ENCODE measurements at regions not wholly inside any gene's neighbourhood (a gene's known extent, or its start where the extent isn't known, plus 50 kb on each side); places are given as distances from the start of the nearest gene placed in this dataset.

- no peak for DNase-seq
- Mint-ChIP-seq H3K4me3 (ENCODE audit: unreplicated experiment) (no peak overlapping the region), H3K27me3 (ENCODE audit: unreplicated experiment) (peaks cover 2% of the 10 kb centered on the region), H3K4me1 (ENCODE audit: low read depth, unreplicated experiment) (peaks cover 5% of the 10 kb centered on the region), H3K9me3 (ENCODE audit: unreplicated experiment) (no peaks in the 10 kb centered on the region), H3K27ac (ENCODE audit: unreplicated experiment) (no peak overlapping the region), H3K36me3 (ENCODE audit: unreplicated experiment) (no peaks in the 10 kb centered on the region)
- TF ChIP-seq, protein P1, sequence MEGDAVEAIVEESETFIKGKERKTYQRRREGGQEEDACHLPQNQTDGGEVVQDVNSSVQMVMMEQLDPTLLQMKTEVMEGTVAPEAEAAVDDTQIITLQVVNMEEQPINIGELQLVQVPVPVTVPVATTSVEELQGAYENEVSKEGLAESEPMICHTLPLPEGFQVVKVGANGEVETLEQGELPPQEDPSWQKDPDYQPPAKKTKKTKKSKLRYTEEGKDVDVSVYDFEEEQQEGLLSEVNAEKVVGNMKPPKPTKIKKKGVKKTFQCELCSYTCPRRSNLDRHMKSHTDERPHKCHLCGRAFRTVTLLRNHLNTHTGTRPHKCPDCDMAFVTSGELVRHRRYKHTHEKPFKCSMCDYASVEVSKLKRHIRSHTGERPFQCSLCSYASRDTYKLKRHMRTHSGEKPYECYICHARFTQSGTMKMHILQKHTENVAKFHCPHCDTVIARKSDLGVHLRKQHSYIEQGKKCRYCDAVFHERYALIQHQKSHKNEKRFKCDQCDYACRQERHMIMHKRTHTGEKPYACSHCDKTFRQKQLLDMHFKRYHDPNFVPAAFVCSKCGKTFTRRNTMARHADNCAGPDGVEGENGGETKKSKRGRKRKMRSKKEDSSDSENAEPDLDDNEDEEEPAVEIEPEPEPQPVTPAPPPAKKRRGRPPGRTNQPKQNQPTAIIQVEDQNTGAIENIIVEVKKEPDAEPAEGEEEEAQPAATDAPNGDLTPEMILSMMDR (IDR thresholded peaks at IDR 0.05; ENCODE audit: partially characterized antibody, unreplicated experiment) = no peak
Measured at GRCh38 chr4:96356591-96357370, 516.9 kb downstream of the PDHA2 start.

DNA sequence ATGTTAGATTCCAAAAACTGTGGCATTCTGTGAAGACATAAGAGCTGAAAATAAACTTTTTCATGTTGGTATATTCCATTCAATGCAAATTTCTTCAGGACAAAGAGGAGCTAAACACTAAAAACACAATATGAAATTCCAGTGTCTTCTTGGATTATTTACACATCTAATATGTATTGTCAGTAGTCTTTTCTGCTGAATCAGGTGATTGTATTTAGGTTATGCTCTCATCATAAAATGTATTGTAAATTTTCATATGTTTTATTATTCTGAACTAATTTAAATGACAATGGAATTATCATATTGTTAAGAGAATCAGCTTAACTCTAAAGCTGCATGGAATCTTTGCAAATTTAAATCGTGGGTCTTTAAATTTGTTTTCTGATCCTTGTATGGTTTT is 526.7 kb downstream of the PDHA2 start:
- Mint-ChIP-seq H3K9me3 (ENCODE audit: unreplicated experiment) (peaks cover 7% of the 10 kb centered on the region), H3K27ac (ENCODE audit: unreplicated experiment) (no peak overlapping the region), H3K4me3 (ENCODE audit: unreplicated experiment) (no peak overlapping the region), H3K36me3 (ENCODE audit: unreplicated experiment) (peaks cover 6% of the 10 kb centered on the region), H3K27me3 (ENCODE audit: unreplicated experiment) (no peaks in the 10 kb centered on the region), H3K4me1 (ENCODE audit: low read depth, unreplicated experiment) (no peaks in the 10 kb centered on the region)
- TF ChIP-seq, protein P1 (IDR thresholded peaks at IDR 0.05; ENCODE audit: partially characterized antibody, unreplicated experiment) = no peak
- DNase-seq = no peak

DNA sequence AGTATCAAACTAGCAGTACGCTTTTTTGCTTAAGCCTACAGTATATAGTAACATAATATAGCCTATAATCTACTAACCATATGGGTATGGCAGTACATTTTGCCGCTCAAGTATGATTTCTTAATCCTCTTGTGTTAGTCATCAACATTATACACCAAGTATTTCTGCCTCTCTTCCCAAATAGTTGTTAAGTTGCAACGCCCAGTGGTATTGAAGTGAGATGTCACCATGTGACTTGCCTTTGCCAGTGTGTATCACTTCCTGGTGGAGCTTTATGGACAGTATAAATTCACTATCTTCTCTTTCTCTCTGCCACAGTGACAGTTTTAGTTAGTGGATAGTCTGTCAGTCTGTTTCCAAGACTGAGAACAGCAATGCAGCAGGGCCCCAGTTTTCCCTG is 535.5 kb downstream of the PDHA2 start:
- Mint-ChIP-seq H3K4me1 (ENCODE audit: low read depth, unreplicated experiment) (no peaks in the 10 kb centered on the region), H3K4me3 (ENCODE audit: unreplicated experiment) (no peak overlapping the region), H3K36me3 (ENCODE audit: unreplicated experiment) (peaks cover 2% of the 10 kb centered on the region), H3K27ac (ENCODE audit: unreplicated experiment) (no peak overlapping the region), H3K27me3 (ENCODE audit: unreplicated experiment) (no peaks in the 10 kb centered on the region), H3K9me3 (ENCODE audit: unreplicated experiment) (peaks cover 1% of the 10 kb centered on the region)
- TF ChIP-seq, protein P1 (IDR thresholded peaks at IDR 0.05; ENCODE audit: partially characterized antibody, unreplicated experiment) = no peak
- DNase-seq = no peak

DNA sequence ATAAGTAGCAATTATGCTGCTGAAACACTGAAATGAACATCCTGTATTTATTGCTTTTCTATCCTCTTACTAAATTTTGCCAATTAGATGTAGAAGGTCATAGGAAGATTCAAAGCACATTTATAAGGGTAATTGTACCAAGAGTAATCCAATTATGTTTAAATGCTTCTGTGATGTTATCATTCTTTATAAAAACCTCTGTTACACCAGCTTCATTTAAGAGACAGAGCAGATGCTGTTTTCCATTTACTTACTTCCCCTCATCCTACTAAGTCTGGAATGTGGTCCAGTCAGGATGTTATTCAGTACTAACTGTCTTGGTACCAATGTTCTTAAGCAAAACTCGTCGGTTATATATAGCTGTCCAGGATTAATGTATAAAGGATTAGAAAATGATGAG is 539.6 kb downstream of the PDHA2 start:
- Mint-ChIP-seq H3K4me1 (ENCODE audit: low read depth, unreplicated experiment) (no peaks in the 10 kb centered on the region), H3K36me3 (ENCODE audit: unreplicated experiment) (no peaks in the 10 kb centered on the region), H3K4me3 (ENCODE audit: unreplicated experiment) (no peak overlapping the region), H3K27me3 (ENCODE audit: unreplicated experiment) (no peaks in the 10 kb centered on the region), H3K27ac (ENCODE audit: unreplicated experiment) (no peak overlapping the region), H3K9me3 (ENCODE audit: unreplicated experiment) (no peaks in the 10 kb centered on the region)
- TF ChIP-seq, protein P1 (IDR thresholded peaks at IDR 0.05; ENCODE audit: partially characterized antibody, unreplicated experiment) = no peak
- no peak for DNase-seq

DNA sequence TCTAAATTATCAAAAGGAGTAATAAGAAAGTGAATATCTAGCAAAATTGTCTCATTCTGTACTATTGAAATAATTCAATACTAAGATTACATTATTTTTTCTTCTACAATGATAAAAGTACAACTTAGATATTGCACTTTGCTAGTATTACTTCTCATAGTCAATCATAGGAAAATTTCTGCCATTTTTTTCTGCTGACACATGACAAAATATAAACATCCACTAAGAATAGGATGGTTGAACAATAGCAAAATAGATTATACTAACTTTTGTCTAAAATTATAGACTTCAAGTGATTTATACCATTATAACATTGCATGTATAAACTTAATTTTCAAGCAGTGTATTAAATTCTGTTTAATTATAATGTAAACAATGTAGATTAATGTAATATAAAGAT is 540.2 kb downstream of the PDHA2 start:
- H3K9me3 Mint-ChIP-seq (ENCODE audit: unreplicated experiment) = no peaks in the 10 kb centered on the region
- H3K4me3 Mint-ChIP-seq (ENCODE audit: unreplicated experiment) = no peak overlapping the region
- H3K27me3 Mint-ChIP-seq (ENCODE audit: unreplicated experiment) = no peaks in the 10 kb centered on the region
- TF ChIP-seq, protein P1 (IDR thresholded peaks at IDR 0.05; ENCODE audit: partially characterized antibody, unreplicated experiment) = no peak
- DNase-seq = no peak
- no peaks in the 10 kb centered on the region for H3K36me3 Mint-ChIP-seq (ENCODE audit: unreplicated experiment)
- no peaks in the 10 kb centered on the region for H3K4me1 Mint-ChIP-seq (ENCODE audit: low read depth, unreplicated experiment)
- H3K27ac Mint-ChIP-seq (ENCODE audit: unreplicated experiment) = no peak overlapping the region

Measured in glutamatergic neuron (in vitro differentiated cells).